ENCODE measurements at regions not wholly inside any gene's neighbourhood (a gene's known extent, or its start where the extent isn't known, plus 50 kb on each side); places are given as distances from the start of the nearest gene placed in this dataset.
A peak's percentile ranks its signal among the peaks of the same experiment; 100 is the strongest.
"Not testable (repeated sequence)": the region's sequence is repeated elsewhere in the genome, so short reads cannot be mapped to it uniquely, and the experiment has no call there.

- WGBS, 10 experiments, result 34 to 97% (median 71%) methylated on average over 2 to 14 of the region's 16 CpGs
- H3K4me1 ChIP-seq (replicated peaks in 1 of 2), result no peaks in the 10 kb centered on the region
- H3K27ac ChIP-seq, result no peak overlapping the region
- H3K4me3 ChIP-seq, result no peak overlapping the region
- peak; percentile 69 to 100 (median 80) for ATAC-seq (replicated peaks in 6 of 8)
- in situ Hi-C loops (cut with MboI; ENCODE audit: low pct_unique_long_range_greater_than_20kb in 2 of 9, low sequenced_read_pairs in 9 of 9, unreplicated experiment in 9 of 9), result loop anchor here in 3 of 9 experiments (25.0 kb wide), 2 partner anchors 241 to 691 kb away; no protein-coding TSS in a partner anchor
Measured at GRCh38 chr6:3977875-3978711, 100.8 kb downstream of the FAM217A start.

GRCh38 chr6:3978966-3979365 lies 100.0 kb downstream of the FAM217A start:
- 33 to 100% (median 100%) methylated on average over 1 of the region's 1 CpG; no CpG with 5 or more reads in 2 of the 10 experiments for WGBS, 10 experiments

GRCh38 chr6:3981917-3982316 lies 97.0 kb downstream of the FAM217A start:
- Histone ChIP-seq H3K4me1 (replicated peaks in 1 of 2) (no peaks in the 10 kb centered on the region), H3K27ac (no peak overlapping the region), H3K4me3 (no peak overlapping the region)
- in situ Hi-C loops (cut with MboI; ENCODE audit: low pct_unique_long_range_greater_than_20kb in 2 of 9, low sequenced_read_pairs in 9 of 9, unreplicated experiment in 9 of 9), result loop anchor here in 5 of 9 experiments (10.0 to 25.0 kb wide), 3 partner anchors 237 to 695 kb away; no protein-coding TSS in a partner anchor
- ATAC-seq (replicated peaks in 6 of 8), result no peak

More at GRCh38 chr6:3978966-3979365, 100.0 kb downstream of the FAM217A start:
- not testable (repeated sequence) for H3K4me3 ChIP-seq; ATAC-seq (replicated peaks in 6 of 8); H3K27ac ChIP-seq; H3K4me1 ChIP-seq (replicated peaks in 1 of 2)
- in situ Hi-C loops (cut with MboI; ENCODE audit: low pct_unique_long_range_greater_than_20kb in 2 of 9, low sequenced_read_pairs in 9 of 9, unreplicated experiment in 9 of 9), result loop anchor here in 3 of 9 experiments (25.0 kb wide), 2 partner anchors 242 to 692 kb away; no protein-coding TSS in a partner anchor

- ATAC-seq (replicated peaks in 6 of 8), result peak in 3 of 8 experiments; percentile 39 to 64 (median 63)
- 0 to 100% (median 44%) methylated on average over 1 to 2 of the region's 2 CpGs for WGBS, 10 experiments
- in situ Hi-C loops (cut with MboI; ENCODE audit: low pct_unique_long_range_greater_than_20kb in 2 of 9, low sequenced_read_pairs in 9 of 9, unreplicated experiment in 9 of 9), result loop anchor here in 5 of 9 experiments (10.0 to 25.0 kb wide), 3 partner anchors 239 to 696 kb away; no protein-coding TSS in a partner anchor
Measured at GRCh38 chr6:3983778-3984177, 95.2 kb downstream of the FAM217A start.

GRCh38 chr6:3984494-3984893 lies 94.4 kb downstream of the FAM217A start:
- no peak overlapping the region for H3K4me3 ChIP-seq
- no peak for ATAC-seq (replicated peaks in 6 of 8)
- no peak overlapping the region for H3K27ac ChIP-seq
- H3K4me1 ChIP-seq (replicated peaks in 1 of 2), result no peaks in the 10 kb centered on the region
- in situ Hi-C loops (cut with MboI; ENCODE audit: low pct_unique_long_range_greater_than_20kb in 2 of 9, low sequenced_read_pairs in 9 of 9, unreplicated experiment in 9 of 9), result loop anchor here in 5 of 9 experiments (10.0 to 25.0 kb wide), 3 partner anchors 240 to 697 kb away; no protein-coding TSS in a partner anchor
- WGBS, 10 experiments, result 80 to 100% (median 94%) methylated on average over 1 to 5 of the region's 5 CpGs; no CpG with 5 or more reads in 1 of the 10 experiments

More at GRCh38 chr6:3983778-3984177, 95.2 kb downstream of the FAM217A start:
- Histone ChIP-seq H3K4me3 (no peak overlapping the region), H3K27ac (no peak overlapping the region), H3K4me1 (replicated peaks in 1 of 2) (no peaks in the 10 kb centered on the region)

- no peak for ATAC-seq (replicated peaks in 6 of 8)
- 80 to 100% (median 100%) methylated on average over 1 to 2 of the region's 3 CpGs; no CpG with 5 or more reads in 3 of the 10 experiments for WGBS, 10 experiments
- in situ Hi-C loops (cut with MboI; ENCODE audit: low pct_unique_long_range_greater_than_20kb in 2 of 9, low sequenced_read_pairs in 9 of 9, unreplicated experiment in 9 of 9), result loop anchor here in 5 of 9 experiments (10.0 to 25.0 kb wide), 3 partner anchors 241 to 699 kb away; no protein-coding TSS in a partner anchor
- Histone ChIP-seq H3K4me3 (no peak overlapping the region), H3K27ac (no peak overlapping the region), H3K4me1 (replicated peaks in 1 of 2) (no peaks in the 10 kb centered on the region)
Measured at GRCh38 chr6:3986241-3986640, 92.7 kb downstream of the FAM217A start.

- in situ Hi-C loops (cut with MboI; ENCODE audit: low pct_unique_long_range_greater_than_20kb in 2 of 9, low sequenced_read_pairs in 9 of 9, unreplicated experiment in 9 of 9), result loop anchor here in 5 of 9 experiments (10.0 to 25.0 kb wide), 3 partner anchors 242 to 700 kb away; no protein-coding TSS in a partner anchor
- Histone ChIP-seq H3K4me3 (no peak overlapping the region), H3K27ac (no peak overlapping the region), H3K4me1 (replicated peaks in 1 of 2) (no peaks in the 10 kb centered on the region)
- peak in 1 of 8 experiments; percentile 46 for ATAC-seq (replicated peaks in 6 of 8)
- 0 to 60% (median 39%) methylated on average over 1 to 3 of the region's 3 CpGs; no CpG with 5 or more reads in 1 of the 10 experiments for whole genome bisulfite sequencing, 10 experiments
Measured at GRCh38 chr6:3987053-3987452, 91.9 kb downstream of the FAM217A start.

- Histone ChIP-seq H3K27ac (no peak overlapping the region), H3K4me1 (replicated peaks in 1 of 2) (no peaks in the 10 kb centered on the region), H3K4me3 (no peak overlapping the region)
- no peak for ATAC-seq (replicated peaks in 6 of 8)
- in situ Hi-C loops (cut with MboI; ENCODE audit: low pct_unique_long_range_greater_than_20kb in 2 of 9, low sequenced_read_pairs in 9 of 9, unreplicated experiment in 9 of 9), result loop anchor here in 5 of 9 experiments (10.0 to 25.0 kb wide), 3 partner anchors 243 to 700 kb away; no protein-coding TSS in a partner anchor
- WGBS, 10 experiments, result 29 to 100% (median 92%) methylated on average over 1 to 2 of the region's 2 CpGs; no CpG with 5 or more reads in 1 of the 10 experiments
Measured at GRCh38 chr6:3987576-3987975, 91.4 kb downstream of the FAM217A start.

GRCh38 chr6:3990692-3991491 lies 88.0 kb downstream of the FAM217A start:
- peak; percentile 85 to 99 (median 92) for ATAC-seq (replicated peaks in 6 of 8)
- 3 to 93% (median 29%) methylated on average over 2 to 12 of the region's 21 CpGs for WGBS, 10 experiments
- no peaks in the 10 kb centered on the region for H3K4me1 ChIP-seq (replicated peaks in 1 of 2)
- no peak overlapping the region for H3K4me3 ChIP-seq
- no peak overlapping the region for H3K27ac ChIP-seq
- in situ Hi-C loops (cut with MboI; ENCODE audit: low pct_unique_long_range_greater_than_20kb in 2 of 9, low sequenced_read_pairs in 9 of 9, unreplicated experiment in 9 of 9), result loop anchor here in 6 of 9 experiments (10.0 to 25.0 kb wide), 3 partner anchors 246 to 704 kb away; no protein-coding TSS in a partner anchor

GRCh38 chr6:3991941-3992340 lies 87.0 kb downstream of the FAM217A start:
- Histone ChIP-seq H3K4me1 (replicated peaks in 1 of 2) (peaks cover 0 to 4% of the 10 kb centered on the region in 2 donors), H3K4me3 (no peak overlapping the region), H3K27ac (no peak overlapping the region)
- in situ Hi-C loops (cut with MboI; ENCODE audit: low pct_unique_long_range_greater_than_20kb in 2 of 9, low sequenced_read_pairs in 9 of 9, unreplicated experiment in 9 of 9), result loop anchor here in 6 of 9 experiments (10.0 to 25.0 kb wide), 3 partner anchors 247 to 705 kb away; no protein-coding TSS in a partner anchor
- ATAC-seq (replicated peaks in 6 of 8), result no peak
- WGBS, 10 experiments, result 0 to 96% (median 93%) methylated on average over 1 to 4 of the region's 4 CpGs; no CpG with 5 or more reads in 1 of the 10 experiments

- 61 to 100% (median 93%) methylated on average over 2 to 4 of the region's 4 CpGs for WGBS, 10 experiments
- H3K4me3 ChIP-seq, result no peak overlapping the region
- no peak overlapping the region for H3K27ac ChIP-seq
- ATAC-seq (replicated peaks in 6 of 8), result no peak
- H3K4me1 ChIP-seq (replicated peaks in 1 of 2), result peaks cover 0 to 9% of the 10 kb centered on the region in 2 donors
- in situ Hi-C loops (cut with MboI; ENCODE audit: low pct_unique_long_range_greater_than_20kb in 2 of 9, low sequenced_read_pairs in 9 of 9, unreplicated experiment in 9 of 9), result loop anchor here in 6 of 9 experiments (10.0 to 25.0 kb wide), 3 partner anchors 252 to 709 kb away; no protein-coding TSS in a partner anchor
Measured at GRCh38 chr6:3996349-3996748, 82.6 kb downstream of the FAM217A start.

GRCh38 chr6:3997177-3997770 lies 81.7 kb downstream of the FAM217A start:
- WGBS, 10 experiments, result 0 to 83% (median 50%) methylated on average over 1 to 3 of the region's 3 CpGs; no CpG with 5 or more reads in 3 of the 10 experiments
- no peak overlapping the region for H3K4me3 ChIP-seq
- in situ Hi-C loops (cut with MboI; ENCODE audit: low pct_unique_long_range_greater_than_20kb in 2 of 9, low sequenced_read_pairs in 9 of 9, unreplicated experiment in 9 of 9), result loop anchor here in 6 of 9 experiments (10.0 to 25.0 kb wide), 3 partner anchors 252 to 710 kb away; no protein-coding TSS in a partner anchor
- no peak overlapping the region for H3K27ac ChIP-seq
- peaks cover 0 to 9% of the 10 kb centered on the region in 2 donors for H3K4me1 ChIP-seq (replicated peaks in 1 of 2)
- peak in 4 of 8 experiments; percentile 70 to 91 (median 86) for ATAC-seq (replicated peaks in 6 of 8)

Data from motor neuron (in vitro differentiated cells).